ENCODE measurements at regions not wholly inside any gene's neighbourhood (a gene's known extent, or its start where the extent isn't known, plus 50 kb on each side); places are given as distances from the start of the nearest gene placed in this dataset.

DNA sequence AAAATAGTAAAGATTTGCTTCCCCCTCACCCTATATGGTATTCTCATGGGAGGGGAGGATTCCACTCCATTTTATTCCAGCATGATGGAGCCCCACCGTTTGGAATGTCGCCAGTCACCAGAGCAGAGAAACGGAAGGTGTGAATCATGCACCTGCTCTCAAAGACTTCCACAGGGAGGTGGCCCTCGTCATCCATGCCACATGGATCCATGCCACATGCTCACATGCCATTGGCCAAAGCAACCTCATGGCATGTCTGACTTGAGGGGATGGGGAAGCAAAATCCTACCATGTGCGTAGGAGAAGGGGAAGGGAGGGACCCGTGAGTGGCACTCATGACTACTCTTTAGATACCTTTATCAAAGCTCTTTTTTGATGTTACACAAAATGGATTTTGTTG is 256.0 kb downstream of the SKAP2 start:
- intact Hi-C loops (cut with DNase I): no loop called here
- no peak overlapping the region for H3K4me3 ChIP-seq
- no peak for DNase-seq
- 85 to 86% methylated on average over 4 to 6 of the region's 6 CpGs for WGBS, 2 donors
- H3K27ac ChIP-seq: no peak overlapping the region
- TF ChIP-seq, protein P1, sequence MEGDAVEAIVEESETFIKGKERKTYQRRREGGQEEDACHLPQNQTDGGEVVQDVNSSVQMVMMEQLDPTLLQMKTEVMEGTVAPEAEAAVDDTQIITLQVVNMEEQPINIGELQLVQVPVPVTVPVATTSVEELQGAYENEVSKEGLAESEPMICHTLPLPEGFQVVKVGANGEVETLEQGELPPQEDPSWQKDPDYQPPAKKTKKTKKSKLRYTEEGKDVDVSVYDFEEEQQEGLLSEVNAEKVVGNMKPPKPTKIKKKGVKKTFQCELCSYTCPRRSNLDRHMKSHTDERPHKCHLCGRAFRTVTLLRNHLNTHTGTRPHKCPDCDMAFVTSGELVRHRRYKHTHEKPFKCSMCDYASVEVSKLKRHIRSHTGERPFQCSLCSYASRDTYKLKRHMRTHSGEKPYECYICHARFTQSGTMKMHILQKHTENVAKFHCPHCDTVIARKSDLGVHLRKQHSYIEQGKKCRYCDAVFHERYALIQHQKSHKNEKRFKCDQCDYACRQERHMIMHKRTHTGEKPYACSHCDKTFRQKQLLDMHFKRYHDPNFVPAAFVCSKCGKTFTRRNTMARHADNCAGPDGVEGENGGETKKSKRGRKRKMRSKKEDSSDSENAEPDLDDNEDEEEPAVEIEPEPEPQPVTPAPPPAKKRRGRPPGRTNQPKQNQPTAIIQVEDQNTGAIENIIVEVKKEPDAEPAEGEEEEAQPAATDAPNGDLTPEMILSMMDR (IDR thresholded peaks at IDR 0.05): no peak
- no peak for TF ChIP-seq POLR2A (IDR thresholded peaks at IDR 0.05)
- no peaks in the 10 kb centered on the region for H3K27me3 ChIP-seq
- no peaks in the 10 kb centered on the region for H3K9me3 ChIP-seq
- H3K36me3 ChIP-seq: no peaks in the 10 kb centered on the region
- H3K4me1 ChIP-seq: no peaks in the 10 kb centered on the region

DNA sequence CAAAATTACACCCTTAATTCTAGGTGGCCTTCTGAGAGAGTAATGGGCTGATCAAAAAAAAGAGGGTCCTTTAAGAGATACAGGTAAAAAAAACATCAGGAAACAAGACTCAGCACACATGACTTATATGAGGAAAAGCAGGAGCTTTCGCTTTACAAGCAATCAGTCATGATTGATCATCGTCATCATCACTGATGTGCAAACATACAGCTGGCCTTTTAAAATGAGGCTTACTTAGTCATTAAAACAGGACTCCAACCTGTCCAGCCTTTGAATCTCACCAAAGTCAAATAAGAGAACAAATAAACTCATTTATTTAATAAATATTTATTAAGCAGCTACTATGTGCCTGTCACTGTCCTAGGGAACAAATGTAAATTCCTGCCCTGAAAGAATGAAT is 255.3 kb downstream of the SKAP2 start:
- Histone ChIP-seq H3K27ac (no peak overlapping the region), H3K4me3 (no peak overlapping the region), H3K27me3 (no peaks in the 10 kb centered on the region), H3K9me3 (no peaks in the 10 kb centered on the region), H3K36me3 (no peaks in the 10 kb centered on the region), H3K4me1 (no peaks in the 10 kb centered on the region)
- DNase-seq: no peak
- intact Hi-C loops (cut with DNase I): no loop called here
- TF ChIP-seq POLR2A (IDR thresholded peaks at IDR 0.05): no peak
- TF ChIP-seq, protein P1 (IDR thresholded peaks at IDR 0.05): no peak
- 53 to 67% methylated on average over 2 of the region's 2 CpGs for WGBS, 2 donors

DNA sequence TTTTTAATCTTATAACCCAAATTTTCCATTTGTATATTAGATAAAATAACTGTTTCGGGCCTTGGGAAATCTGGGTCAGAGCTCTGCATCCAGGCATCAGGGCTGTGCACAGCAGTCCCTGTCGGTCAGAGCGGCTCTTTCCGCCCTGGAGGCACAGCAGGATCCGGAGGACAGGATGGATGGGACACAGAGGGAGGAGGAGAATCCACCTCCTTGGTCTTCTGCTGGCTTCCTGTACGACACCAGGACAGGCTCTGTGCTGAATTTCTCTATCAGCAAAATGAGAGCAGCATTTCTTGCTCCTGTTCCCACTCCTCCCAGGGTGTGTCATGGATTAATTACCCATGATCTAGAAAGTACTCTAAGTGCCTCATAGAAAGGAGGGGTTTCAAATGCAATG is 254.9 kb downstream of the SKAP2 start:
- intact Hi-C loops (cut with DNase I): no loop called here
- TF ChIP-seq, protein P1 (IDR thresholded peaks at IDR 0.05): no peak
- no peak for TF ChIP-seq POLR2A (IDR thresholded peaks at IDR 0.05)
- Histone ChIP-seq H3K27me3 (no peaks in the 10 kb centered on the region), H3K36me3 (no peaks in the 10 kb centered on the region), H3K9me3 (no peaks in the 10 kb centered on the region), H3K27ac (no peak overlapping the region), H3K4me3 (no peak overlapping the region), H3K4me1 (no peaks in the 10 kb centered on the region)
- DNase-seq: no peak
- WGBS, 2 donors: 77 to 94% methylated on average over 6 of the region's 6 CpGs

DNA sequence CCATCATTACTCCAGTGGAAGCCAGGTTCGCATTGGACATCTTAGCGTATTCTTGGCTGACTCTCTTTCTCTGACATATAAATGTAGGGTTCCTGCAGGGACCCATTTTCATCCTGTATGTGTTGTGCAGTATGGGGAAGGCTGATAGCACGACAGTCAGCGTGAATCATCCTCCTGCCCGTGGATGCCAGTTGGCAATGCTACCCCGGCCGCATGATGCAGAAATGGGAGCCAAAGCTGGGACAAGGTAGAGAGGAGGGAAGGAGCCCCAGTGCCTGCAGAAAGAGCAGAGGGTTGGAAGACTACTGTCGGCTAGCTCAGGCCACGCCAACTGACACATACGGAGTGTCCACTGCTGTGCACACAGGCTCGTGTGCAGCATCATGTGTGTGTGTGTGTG is 251.6 kb downstream of the SKAP2 start:
- intact Hi-C loops (cut with DNase I): no loop called here
- Histone ChIP-seq H3K27me3 (peaks cover 0 to 2% (median 0%) of the 10 kb centered on the region in 4 donors), H3K9me3 (peaks cover 0 to 5% (median 0%) of the 10 kb centered on the region in 3 donors), H3K36me3 (no peaks in the 10 kb centered on the region), H3K4me1 (peaks cover 0 to 3% (median 0%) of the 10 kb centered on the region in 3 donors), H3K27ac (no peak overlapping the region), H3K4me3 (no peak overlapping the region)
- no peak for DNase-seq
- 76 to 89% methylated on average over 10 to 11 of the region's 11 CpGs for WGBS, 2 donors
- TF ChIP-seq, protein P1 (IDR thresholded peaks at IDR 0.05): no peak
- TF ChIP-seq POLR2A (IDR thresholded peaks at IDR 0.05): no peak

DNA sequence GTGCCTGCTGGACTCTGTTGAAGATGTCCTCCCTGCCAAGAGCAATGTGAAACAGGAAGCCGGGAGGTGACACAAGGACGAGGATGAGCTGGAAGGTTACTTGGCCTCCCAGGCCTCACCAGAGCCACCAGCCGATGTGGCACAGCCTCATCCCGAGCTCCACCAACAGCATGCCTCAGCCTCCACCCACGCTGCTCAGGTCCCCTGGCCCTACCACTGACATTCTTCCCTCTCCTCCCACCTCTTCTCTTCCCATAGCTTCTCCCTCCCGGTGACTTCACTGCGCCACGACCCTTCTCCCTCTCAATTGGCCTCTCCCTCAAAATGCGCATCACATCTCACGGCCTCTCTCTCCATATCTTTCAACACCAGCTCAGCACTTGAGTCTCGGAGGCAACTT is 249.9 kb downstream of the SKAP2 start:
- WGBS, 2 donors: 88 to 93% methylated on average over 11 of the region's 11 CpGs
- Histone ChIP-seq H3K36me3 (no peaks in the 10 kb centered on the region), H3K4me3 (no peak overlapping the region), H3K9me3 (peaks cover 0 to 5% (median 0%) of the 10 kb centered on the region in 3 donors), H3K27ac (no peak overlapping the region), H3K27me3 (peaks cover 0 to 2% (median 0%) of the 10 kb centered on the region in 4 donors), H3K4me1 (peaks cover 0 to 4% (median 0%) of the 10 kb centered on the region in 3 donors)
- intact Hi-C loops (cut with DNase I): no loop called here
- TF ChIP-seq POLR2A (IDR thresholded peaks at IDR 0.05): no peak
- TF ChIP-seq, protein P1 (IDR thresholded peaks at IDR 0.05): no peak
- no peak for DNase-seq

Measured in esophagus squamous epithelium (tissue), 5 donors.